ENCODE measurements at regions not wholly inside any gene's neighbourhood (a gene's known extent, or its start where the extent isn't known, plus 50 kb on each side); places are given as distances from the start of the nearest gene placed in this dataset.

DNA sequence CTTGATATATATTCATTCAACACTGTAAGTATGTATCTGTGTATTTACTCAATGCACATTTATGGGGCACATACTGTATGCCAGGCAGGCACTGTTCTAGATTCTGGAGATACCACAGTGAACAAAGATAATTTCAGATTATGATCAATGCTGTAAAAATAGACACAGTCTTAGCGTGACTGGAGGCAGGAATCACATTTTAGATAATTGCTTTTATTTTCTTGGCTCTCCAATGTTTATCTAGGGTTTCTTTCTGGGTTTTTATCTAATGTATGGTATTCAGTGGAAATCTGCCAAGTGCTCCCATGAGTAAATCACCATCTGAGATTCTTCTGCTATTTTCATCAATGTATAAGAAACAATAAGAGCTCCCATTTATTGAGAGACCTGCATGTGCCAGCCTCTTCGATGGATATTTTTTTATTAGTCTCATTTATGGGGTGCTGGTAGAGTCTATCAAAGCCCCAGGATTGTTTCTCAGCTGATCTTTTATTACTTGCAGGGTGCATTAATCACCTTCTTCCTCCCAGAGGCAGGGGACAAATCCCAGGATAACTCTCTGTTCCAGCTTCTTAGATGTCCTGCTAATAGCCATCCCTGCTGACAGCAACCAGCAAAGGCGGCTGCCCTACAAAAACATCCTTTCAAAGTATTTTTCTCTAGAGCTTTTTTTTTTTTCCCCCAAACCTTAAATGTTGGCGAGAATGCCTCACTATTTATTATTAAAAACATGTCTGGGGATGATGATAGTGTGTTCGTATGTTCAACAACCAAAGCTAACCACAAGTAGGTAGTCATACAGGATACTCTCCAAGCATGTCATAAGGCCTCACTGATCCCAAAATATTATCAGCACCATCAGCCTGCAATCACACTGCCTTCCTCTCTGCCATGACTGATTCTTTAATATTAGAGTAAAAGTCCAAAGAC is 331.0 kb upstream of the RASGRP1 start:
- no peak for DNase-seq

DNA sequence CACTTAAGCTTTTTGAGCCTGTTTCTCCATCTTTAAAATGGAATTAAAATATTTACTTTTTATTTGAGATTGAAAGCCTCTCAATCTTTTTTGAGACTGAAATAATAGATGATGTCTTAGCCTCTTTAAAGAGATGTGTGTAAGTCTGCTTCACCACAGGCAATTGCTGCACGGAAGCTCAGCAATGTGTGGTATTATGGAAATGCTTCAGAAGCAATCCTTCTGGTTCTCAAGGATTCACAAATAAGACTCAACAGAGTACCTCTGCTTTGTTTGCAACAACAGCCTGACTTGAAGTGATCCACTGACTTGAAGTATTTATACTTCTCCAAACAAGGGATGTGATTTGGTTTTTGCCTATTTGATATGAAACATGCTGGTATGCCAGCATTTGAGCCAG is 332.0 kb upstream of the RASGRP1 start:
- DNase-seq = no peak

DNA sequence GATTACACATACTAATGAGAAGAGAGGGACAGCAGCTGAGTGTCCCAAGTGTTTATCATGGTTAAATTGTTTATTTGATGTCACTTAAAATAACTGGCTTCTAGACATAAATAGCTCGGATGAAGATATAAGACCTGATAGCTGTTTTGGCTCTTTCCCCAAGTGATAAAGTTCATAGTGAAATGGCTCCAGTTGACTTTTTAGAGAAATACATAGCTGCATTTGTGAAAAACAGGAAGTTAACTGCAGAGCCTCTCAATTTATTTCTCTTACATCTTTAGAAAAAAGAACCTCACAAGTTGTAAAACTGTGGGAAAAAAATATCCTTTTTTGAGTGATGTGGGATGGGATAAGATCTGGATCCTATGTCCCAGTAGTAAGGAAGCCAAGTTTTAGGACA is 332.9 kb upstream of the RASGRP1 start:
- no peak for DNase-seq

DNA sequence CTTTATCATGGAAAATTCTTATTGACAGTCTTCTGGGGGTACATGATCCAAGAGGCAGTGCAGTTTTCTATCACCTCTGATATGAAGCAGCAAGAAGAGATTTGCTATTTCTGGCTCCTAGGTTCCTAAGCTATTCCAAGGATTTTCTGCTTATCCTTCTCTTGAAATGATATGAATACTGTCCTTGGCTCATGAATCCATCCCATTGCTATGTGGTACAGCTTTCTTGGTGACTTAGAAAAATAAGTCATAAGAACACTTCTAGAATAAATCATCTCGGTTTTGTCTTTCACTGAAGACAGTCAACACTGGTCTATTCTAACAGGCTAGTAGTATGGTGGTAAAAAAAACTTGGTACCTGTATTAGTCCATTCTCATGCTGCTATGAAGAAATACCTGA is 333.6 kb upstream of the RASGRP1 start:
- DNase-seq = no peak

DNA sequence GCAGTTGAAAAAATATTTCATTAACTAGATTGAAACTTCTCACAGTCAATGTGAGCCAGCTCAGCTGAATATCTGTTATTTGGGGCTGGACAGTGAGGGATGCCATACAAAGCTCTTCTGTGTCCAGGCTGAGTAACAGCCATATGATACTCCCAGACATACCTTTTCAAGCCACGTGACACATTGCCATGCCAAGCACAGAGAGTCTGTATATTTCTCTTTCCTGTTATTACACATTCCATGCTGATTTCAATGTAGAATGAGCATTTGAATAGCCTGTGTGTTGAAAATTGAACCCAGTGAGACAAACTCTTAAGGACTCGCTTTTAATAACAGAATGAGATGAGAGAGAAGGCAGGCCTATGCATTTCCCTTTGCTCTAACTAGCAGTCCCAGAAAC is 334.7 kb upstream of the RASGRP1 start:
- DNase-seq = no peak

DNA sequence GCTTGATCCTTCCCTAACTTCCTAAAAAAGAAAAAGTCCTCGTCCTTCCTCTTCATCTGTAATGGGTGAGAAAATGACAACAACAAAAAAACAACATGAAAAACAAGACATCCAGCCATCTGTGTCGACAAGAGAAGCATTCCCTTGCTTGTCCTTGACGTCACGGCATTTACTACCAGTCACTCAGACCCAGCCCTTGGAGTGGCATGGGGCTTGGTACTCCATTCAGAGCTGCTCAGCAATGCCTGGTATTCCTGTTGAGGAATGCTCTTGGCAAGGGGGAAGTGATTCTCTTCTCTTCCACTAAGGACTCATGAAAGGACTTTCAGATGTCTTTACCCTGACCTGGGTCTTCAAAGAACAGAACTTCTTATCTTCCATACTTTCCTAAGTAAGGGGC is 339.7 kb upstream of the RASGRP1 start:
- DNase-seq = no peak

DNA sequence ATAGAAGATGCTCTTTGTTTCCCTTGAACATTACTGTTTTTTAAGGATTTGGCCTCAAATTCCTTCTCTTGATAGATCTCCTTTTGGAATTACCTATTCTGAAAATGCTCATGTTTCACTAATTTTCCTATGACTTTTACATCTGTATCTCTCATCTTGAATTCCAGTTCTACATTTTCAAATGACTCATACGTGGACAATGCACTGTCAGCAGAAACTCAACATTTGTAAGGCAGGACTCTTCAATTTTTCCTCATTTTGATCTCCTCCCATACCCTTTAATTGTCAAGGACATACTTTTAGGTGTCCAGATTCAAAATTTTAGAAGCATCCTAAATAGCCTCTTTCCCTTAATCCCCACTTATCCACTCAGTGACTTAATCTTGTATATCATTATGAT is 341.0 kb upstream of the RASGRP1 start:
- DNase-seq = no peak

DNA sequence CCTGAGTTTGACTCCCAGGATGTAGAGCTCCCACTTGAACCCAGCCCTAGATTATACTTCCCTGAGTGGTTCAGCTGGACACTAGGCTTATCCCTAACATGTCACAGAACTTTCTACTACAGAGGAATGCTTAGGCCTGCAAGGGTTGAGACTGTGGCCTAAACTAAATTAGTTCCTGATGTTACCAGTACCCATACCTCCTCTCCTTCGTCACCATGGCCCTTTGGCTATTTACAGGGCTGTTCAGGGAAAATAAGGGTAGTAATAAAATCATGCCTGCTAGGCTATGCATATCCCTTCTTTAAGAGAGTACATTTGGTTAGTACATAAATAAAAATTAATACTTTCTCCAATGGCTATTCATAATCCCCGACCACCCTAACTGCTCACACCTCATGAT is 356.4 kb upstream of the RASGRP1 start:
- no peak for DNase-seq

DNA sequence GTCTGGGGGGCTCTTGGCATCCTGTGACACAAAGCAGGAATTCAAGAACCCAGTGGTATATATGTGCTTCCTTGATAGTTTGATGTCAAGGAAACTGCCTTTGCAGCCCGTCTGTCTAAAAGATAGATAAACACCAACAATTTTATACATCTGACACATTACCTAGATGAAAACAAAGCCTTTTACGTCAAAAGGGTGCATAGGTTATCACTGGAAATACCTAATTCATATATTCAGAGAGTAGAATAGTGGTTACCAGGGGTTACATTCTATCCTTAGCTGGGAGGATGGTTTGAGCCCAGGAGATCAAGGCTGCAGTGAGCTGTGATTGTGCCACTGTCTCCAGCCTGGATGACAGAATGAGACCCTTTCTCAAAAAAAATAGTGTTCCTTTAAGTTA is 356.9 kb upstream of the RASGRP1 start:
- DNase-seq = no peak

DNA sequence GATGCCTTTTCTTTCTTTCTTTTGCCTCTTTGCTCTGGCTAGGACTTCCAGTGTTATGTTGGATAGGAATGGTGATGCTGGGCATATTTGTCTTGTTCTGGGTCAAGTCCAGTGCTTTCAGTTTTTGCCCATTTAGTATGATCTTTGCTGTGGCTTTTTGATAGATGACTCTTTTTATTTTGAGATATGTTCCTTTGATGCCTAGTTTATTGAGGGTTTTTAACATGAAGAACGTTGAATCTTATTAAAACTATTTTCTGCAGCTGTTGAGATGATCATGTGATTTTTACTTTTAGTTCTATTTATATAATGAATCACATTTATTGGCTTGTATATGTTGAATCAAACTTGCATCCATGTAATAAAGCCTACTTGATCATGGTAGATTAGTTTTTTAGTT is 363.8 kb upstream of the RASGRP1 start:
- no peak for DNase-seq

DNA sequence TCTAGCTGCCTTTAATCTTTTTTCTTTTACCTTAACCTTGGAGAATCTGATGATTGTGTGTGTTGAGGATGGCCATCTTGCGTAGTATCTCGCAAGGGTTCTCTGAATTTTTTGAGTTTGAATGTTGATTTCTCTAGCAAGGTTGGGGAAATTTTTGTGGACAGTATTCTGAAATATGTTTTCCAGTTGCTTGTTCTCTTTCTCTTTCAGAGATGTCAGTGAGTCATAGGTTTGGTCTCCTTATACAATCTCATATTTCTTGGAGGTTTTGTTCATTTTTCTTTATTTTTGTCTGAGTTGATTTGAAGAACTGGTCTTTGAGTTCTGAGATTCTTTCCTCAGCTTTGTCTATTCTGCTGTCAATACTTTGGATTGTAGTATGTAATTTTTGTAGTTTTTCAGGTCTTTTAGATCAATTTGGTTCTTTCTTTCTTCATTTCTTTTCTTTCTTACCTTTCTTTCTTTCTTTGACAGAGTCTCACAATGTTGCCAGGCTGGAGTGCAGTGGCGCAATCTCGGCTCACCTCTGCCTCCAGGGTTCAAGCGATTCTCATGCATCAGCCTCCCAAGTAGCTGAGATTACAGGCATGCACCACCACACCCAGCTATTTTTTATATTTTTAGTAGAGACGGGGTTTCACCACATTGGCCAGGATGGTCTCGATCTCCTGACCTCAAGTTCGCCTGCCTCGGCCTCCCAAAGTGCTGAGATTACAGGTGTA is 366.4 kb upstream of the RASGRP1 start:
- DNase-seq = no peak

DNA sequence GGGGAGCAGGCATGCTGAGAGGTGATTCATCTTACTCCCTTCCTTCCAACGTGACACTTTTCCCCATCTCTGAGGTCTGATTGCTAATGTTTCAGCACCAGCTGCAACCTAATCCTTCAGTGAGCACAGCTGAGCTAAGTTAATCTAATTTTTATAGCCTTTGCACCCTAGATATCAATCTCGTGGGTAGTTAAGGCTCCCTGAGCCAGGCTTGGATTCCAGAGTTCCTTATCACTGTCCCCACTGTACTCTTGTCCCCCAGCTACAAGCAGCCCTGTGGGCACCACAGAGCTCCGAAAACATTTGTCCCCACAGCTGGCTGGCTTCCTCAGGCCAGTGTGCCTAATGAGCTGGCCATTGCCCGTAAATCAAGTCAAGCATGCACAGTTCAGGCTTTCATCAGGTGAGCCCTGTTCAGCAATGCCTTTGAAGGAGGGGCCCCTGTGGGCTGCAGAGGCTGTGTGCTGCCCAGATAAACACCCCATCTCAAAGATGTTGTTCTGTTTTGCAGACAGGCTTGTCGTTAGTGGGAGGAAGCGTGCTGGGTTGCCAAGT is 376.9 kb upstream of the RASGRP1 start:
- DNase-seq = no peak

DNA sequence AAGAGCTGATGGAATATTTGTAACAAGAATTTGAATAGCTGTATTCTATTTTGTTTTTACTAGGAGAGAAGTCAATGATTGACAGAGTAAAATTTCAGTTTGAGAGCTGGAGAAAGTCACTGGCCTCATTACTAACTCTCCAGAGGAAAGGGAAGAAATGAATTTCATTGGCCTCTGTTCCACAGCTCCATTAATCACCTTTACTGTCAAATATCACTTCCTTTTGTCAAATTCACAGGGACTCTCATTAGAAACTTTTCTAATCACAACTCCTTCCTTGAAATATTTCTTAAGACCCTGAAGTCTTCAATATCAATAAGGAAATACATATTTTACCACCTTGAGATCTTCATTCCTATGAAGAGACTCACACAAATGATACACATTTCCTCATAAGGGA is 379.9 kb upstream of the RASGRP1 start:
- DNase-seq = no peak

DNA sequence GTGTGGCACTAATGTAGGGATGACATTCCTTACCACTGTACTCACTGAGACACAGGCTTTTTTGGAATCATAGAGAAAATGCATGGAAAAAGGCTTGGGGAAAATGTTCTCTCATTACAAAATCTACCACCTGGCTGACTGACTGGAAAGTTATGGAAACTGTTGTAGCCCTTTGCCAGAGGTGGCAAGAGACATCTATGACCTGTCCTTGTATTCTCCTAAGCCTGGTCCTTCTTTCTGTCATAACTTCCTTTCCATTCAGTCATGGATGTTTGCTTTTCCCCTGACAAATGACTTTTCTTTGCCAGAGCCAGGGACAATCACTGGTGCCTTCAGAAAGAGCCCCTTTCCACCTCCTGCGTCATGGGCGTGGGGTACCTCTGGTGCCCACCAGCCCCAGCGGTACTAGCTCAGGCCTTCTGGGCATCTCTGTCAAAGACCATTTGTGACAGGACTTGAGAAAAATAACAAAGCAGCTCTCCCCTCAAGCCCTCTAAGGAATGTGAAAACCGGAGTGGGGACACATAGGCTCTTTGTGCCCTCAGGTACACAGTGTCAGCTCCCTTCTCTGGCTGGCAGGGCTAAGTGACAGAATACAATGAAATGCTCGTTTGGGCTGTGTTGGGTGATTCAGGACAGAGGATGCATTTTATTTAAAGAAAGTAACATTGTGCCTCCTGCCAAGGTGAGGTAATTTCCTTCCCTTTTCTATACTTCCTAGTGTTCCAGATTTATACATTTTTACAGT is 381.1 kb upstream of the RASGRP1 start:
- DNase-seq = no peak

DNA sequence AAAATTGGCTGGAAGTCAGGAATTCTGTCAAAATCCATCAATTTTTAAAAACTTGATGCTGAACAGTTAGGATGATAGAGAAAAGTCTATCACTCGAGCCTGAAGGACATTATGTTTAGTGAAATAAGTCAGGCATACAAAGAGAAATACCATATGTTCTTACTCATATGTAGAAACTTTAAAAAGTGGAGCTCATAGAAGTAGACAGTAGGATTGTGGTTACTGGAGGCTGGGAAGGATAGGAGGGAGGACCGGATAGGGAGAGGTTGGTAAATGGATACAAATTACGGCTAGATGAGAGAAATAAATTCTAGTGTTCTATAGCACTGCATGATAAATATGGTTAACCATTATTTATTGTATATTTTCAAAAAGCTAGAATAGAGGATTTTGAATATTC is 389.5 kb upstream of the RASGRP1 start:
- no peak for DNase-seq

DNA sequence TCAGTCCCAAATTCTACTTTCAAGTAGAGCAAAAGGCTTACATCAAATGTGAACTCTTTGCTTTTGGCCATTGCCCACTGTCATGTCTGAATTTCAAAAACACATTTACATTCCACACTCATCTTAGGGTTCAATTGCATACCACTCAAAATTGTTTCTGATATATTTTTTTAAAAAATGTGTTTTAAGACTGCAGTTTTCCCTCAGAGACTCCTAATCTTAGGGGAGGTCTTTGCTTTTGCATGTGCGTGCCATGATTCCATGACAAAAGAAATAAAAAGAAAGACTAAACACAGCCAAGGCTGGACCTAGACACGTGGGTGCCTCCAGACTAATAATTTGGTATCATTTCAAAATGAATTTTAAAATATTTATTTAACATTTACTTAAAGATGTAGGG is 396.8 kb upstream of the RASGRP1 start:
- no peak for DNase-seq

DNA sequence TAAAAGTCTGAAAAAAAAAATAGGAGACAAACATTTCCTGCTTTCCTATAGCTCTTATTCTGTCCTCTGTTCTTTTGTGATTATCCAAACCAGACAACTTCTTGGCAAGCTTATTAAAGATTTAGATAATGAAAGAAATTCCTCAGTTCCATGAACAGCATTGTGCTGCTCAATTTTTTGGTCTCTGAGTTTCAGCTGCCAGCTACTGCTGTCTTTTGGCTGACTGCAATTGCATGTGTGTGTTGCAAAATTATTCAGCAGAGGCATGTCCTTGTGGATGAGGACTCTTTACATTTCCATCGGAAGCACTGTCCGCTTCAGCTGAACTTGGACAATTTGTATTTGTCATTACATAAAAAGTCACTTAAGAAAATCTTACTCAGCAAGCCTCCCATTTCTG is 397.3 kb upstream of the RASGRP1 start:
- DNase-seq = no peak

DNA sequence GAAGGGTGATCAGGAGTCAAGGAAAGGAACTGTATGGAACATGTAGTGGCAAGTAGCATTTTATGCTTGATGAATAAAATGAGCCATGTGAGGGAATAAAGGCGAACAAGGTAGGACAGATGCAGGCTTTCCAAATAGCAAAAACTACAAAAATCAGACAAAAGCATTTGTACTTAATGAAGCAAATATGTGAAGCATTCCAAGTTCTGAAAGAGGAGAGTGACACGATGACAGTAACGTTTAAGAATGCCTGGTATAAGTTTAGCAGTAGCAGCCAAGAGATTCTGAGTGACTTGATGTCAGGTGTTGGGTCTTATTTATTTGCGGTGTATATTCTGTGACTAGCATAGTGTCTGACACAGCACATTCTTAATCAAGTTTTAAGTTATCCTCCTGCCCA is 408.2 kb upstream of the RASGRP1 start:
- DNase-seq = no peak

DNA sequence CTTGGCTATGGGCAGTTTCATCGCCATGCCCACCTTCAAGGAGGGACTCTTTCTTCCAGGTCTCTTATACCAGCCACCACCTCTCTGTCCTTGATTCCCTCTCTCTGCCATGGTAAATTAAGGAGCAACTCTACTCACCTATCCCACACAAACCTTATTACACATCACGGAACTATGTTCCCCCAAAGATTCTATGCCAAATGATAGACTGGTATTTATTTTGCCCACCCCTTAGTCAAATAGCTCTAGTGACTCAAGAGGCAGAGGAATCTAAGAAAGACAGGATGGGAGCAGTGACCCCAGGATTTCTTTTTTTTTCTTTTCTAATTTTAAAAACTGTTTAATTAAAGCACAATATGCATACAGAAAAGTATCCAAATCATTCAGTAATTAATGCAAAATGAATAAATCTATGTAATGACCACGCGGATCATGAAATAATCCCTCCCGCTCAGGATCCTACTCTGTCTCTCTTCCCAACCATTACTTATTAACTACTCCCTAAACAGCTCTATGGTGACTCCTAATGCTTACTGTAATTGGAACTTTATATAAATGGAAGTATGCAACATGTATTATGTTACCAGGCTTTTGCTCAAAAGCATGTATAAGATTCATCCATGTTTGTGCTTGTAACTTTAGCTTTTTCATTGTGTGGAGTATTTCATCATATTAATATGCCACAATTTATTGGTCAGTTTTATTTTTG is 410.8 kb upstream of the RASGRP1 start:
- no peak for DNase-seq

DNA sequence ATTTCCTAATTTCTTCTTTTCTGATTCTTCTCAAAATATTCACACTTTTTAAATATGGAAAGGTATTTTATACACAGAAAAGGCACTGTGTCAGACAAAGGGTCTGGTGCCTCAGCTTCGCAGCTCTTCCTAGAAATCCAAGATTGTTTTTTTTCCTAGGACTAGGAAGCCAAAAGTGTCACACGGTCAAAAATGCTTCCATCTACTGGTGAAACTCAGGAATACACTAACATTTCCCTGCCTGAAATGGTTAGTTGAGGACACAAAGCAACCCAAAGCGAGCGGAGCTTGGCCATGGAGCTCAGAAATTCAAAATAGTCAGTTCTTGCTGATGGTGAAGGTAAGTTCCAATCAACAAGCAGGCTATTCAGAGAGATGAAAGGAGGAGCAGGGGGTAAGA is 426.5 kb upstream of the RASGRP1 start:
- DNase-seq = no peak

DNA sequence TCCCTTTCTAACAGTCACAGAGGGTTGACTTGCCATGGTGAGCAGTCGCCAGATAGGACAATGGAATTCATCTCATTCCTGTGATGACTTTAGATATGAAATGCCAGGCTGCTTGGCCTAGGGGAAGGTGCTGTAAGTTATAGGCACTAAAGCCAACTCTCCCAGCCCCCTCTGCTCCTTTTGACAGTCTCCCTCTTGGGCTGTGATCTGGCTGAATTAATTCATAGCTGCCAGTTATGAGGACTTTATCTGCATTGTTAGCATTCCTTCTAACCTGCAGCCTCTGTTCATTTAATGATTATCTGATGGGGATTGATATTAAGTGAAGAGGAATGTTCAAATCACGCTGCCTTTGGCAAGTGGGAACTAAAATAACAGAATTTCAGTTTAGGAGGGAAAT is 427.1 kb upstream of the RASGRP1 start:
- no peak for DNase-seq

DNA sequence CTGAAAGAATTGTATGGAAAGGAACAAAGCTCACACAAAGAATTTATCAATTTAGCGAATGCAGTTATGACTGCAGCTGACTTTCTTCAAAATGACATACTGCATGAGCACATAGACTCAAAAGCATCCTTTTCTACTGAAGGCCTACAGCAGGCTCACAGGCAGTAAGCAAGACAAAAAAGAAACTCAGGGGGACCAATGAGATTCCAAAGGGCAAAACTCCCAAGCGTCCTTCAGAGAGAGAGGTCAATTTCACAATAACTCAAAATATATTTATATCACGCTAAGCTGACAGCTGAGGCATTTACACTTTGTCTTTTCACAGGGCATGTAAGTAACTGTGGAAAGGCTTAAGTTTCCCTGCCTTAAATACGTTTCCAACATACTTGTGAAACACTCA is 427.9 kb upstream of the RASGRP1 start:
- no peak for DNase-seq

DNA sequence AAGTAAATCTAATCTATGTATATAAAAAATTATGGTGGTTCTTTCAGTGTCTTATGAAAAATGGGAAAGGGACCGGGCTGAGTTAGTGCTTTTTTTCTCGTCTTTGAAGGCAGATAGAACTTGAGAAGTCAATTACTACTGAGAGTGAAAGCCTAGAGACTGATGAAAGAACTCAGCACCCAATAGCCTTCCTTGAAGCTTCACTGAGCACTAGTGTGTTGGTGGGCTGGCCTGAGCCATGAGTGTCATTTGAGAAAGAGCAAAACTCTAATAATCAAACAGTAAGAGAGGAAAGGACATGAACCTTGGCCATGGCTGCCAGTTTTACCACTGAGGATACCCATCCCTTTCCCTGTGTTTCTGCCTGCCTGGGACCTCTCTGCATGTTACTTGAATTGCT is 428.3 kb upstream of the RASGRP1 start:
- DNase-seq = no peak

All from activated T-cell treated with anti-CD3 and anti-CD28 coated beads for 4 hours (primary cell).